ENCODE measurements at regions not wholly inside any gene's neighbourhood (a gene's known extent, or its start where the extent isn't known, plus 50 kb on each side); places are given as distances from the start of the nearest gene placed in this dataset.

GRCh38 chr7:84820481-84820880 lies 366.4 kb downstream of the SEMA3D start:
- TF ChIP-seq POLR2A (IDR thresholded peaks at IDR 0.05; ENCODE audit: borderline replicate concordance, extremely low read depth, insufficient read depth, insufficient read length): no peak
- TF ChIP-seq CTCF (IDR thresholded peaks at IDR 0.05 in 2 of 3, conservative IDR thresholded peaks at IDR 0.05 in 1 of 3; ENCODE audit: borderline replicate concordance in 1 of 3, insufficient read depth in 1 of 3, low read depth in 2 of 3, low read length in 2 of 3): no peak
- TF ChIP-seq RAD21 (IDR thresholded peaks at IDR 0.05; ENCODE audit: low read depth): no peak
- no peak for TF ChIP-seq TCF7L2 (IDR thresholded peaks at IDR 0.05; ENCODE audit: borderline replicate concordance, extremely low read depth, insufficient read depth, insufficient read length)
- TF ChIP-seq MAX (IDR thresholded peaks at IDR 0.05): no peak
- TF ChIP-seq ZNF274 (IDR thresholded peaks at IDR 0.05; ENCODE audit: low read depth, low read length): no peak
- no peak for TF ChIP-seq POLR2AphosphoS5 (IDR thresholded peaks at IDR 0.05; ENCODE audit: low read depth, low read length)
- TF ChIP-seq SIN3A (IDR thresholded peaks at IDR 0.05; ENCODE audit: low read depth): no peak
- no peak for TF ChIP-seq EGR1 (IDR thresholded peaks at IDR 0.05; ENCODE audit: low read depth)

Data from HCT116 (cell line).